ENCODE measurements at regions not wholly inside any gene's neighbourhood (a gene's known extent, or its start where the extent isn't known, plus 50 kb on each side); places are given as distances from the start of the nearest gene placed in this dataset.

DNA sequence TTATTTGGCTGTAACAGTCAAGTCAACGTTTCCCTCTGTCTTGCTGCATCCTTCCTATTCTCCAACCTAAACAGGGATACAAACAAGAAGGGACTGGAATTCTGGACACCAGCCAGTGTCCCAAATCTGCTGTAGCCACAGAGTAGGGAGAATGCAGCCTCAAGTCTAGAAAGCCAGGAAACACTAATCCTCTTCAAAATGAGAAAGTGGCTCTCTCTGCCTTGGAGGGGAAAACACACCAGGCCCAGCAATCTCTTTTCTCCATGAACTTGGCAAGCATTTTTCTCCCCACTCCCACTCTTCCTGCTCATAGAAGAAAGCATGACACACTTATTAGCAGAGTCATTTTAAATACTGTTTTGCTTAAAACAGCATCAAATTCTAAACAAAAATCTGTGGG lies 781.7 kb downstream of the SQOR start:
- Histone ChIP-seq H2BK120ac (ENCODE audit: low read depth, low read length, poor library complexity, severe bottlenecking) (no peak overlapping the region), H3T11ph (ENCODE audit: low read length) (no peak overlapping the region), H3K27ac (ENCODE audit: insufficient read length, low read depth, low read length) (no peak overlapping the region), H3K4me2 (ENCODE audit: insufficient read depth, insufficient read length, low read length) (no peak overlapping the region), H2BK12ac (ENCODE audit: insufficient read length, low read depth, low read length) (no peak overlapping the region), H3K14ac (ENCODE audit: insufficient read depth, low read length) (no peak overlapping the region), H4K91ac (ENCODE audit: insufficient read length, low read depth, low read length) (no peak overlapping the region), H4K20me1 (ENCODE audit: control insufficient read depth, insufficient read depth, insufficient read length) (no peaks in the 10 kb centered on the region), H3K56ac (ENCODE audit: insufficient read length, low read depth, low read length) (no peak overlapping the region), H3K23me2 (ENCODE audit: insufficient read length, low read depth, low read length, poor library complexity, severe bottlenecking) (no peaks in the 10 kb centered on the region), H3K79me2 (ENCODE audit: insufficient read depth, low read length) (no peaks in the 10 kb centered on the region), H3K9me3 (ENCODE audit: control insufficient read depth, low read depth, low read length) (no peaks in the 10 kb centered on the region), H3K9ac (ENCODE audit: extremely low read depth, insufficient read length, low read length) (no peak overlapping the region), H3K23ac (ENCODE audit: insufficient read length, low read depth, low read length) (no peak overlapping the region), H4K5ac (ENCODE audit: insufficient read length, low read depth, low read length) (no peak overlapping the region), H2BK15ac (ENCODE audit: low read depth, low read length) (no peak overlapping the region), H3K18ac (ENCODE audit: insufficient read length, low read depth, low read length) (no peak overlapping the region), H4K8ac (replicated peaks; ENCODE audit: insufficient read length, low read depth, low read length) (no peak overlapping the region), H2AK5ac (ENCODE audit: insufficient read length, low read length) (no peak overlapping the region), H3K4me1 (ENCODE audit: insufficient read depth, low read length) (no peaks in the 10 kb centered on the region), H2AFZ (ENCODE audit: low read length) (no peak overlapping the region), H3K79me1 (ENCODE audit: insufficient read depth, low read depth, low read length, poor library complexity, severe bottlenecking) (no peaks in the 10 kb centered on the region), H3K27me3 (ENCODE audit: insufficient read depth, low read length) (no peaks in the 10 kb centered on the region), H3K4ac (ENCODE audit: low read depth, low read length) (no peak overlapping the region), H2BK5ac (ENCODE audit: insufficient read length, low read length) (no peak overlapping the region), H2BK20ac (ENCODE audit: low read depth, low read length, poor library complexity, severe bottlenecking) (no peak overlapping the region)
- Mint-ChIP-seq H3K4me3 (no peak overlapping the region), H3K36me3 (ENCODE audit: insufficient read depth in 1 of 3, low read depth in 3 of 3) (no peaks in the 10 kb centered on the region), H3K4me1 (peaks cover 4 to 11% of the 10 kb centered on the region in 2 experiments; a peak in 3 of 4 replicates), H3K27ac (no peak overlapping the region), H3K9me3 (no peaks in the 10 kb centered on the region), H3K27me3 (ENCODE audit: low read depth) (no peaks in the 10 kb centered on the region)
- no peak for DNase-seq
- TF ChIP-seq, protein P1, sequence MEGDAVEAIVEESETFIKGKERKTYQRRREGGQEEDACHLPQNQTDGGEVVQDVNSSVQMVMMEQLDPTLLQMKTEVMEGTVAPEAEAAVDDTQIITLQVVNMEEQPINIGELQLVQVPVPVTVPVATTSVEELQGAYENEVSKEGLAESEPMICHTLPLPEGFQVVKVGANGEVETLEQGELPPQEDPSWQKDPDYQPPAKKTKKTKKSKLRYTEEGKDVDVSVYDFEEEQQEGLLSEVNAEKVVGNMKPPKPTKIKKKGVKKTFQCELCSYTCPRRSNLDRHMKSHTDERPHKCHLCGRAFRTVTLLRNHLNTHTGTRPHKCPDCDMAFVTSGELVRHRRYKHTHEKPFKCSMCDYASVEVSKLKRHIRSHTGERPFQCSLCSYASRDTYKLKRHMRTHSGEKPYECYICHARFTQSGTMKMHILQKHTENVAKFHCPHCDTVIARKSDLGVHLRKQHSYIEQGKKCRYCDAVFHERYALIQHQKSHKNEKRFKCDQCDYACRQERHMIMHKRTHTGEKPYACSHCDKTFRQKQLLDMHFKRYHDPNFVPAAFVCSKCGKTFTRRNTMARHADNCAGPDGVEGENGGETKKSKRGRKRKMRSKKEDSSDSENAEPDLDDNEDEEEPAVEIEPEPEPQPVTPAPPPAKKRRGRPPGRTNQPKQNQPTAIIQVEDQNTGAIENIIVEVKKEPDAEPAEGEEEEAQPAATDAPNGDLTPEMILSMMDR (conservative IDR thresholded peaks at IDR 0.05), result no peak
- no CpG with 5 or more reads among the region's 1 CpG for WGBS (ENCODE audit: extremely low coverage, insufficient read length, low lambda C conversion rate)

Measured in H9 (cell line).